GM19397 (cell line): ENCODE measurements at regions not wholly inside any gene's neighbourhood (a gene's known extent, or its start where the extent isn't known, plus 50 kb on each side); places are given as distances from the start of the nearest gene placed in this dataset.
"Not testable (repeated sequence)": the region's sequence is repeated elsewhere in the genome, so short reads cannot be mapped to it uniquely, and the experiment has no call there.

Experiments
- ATAC-seq: cut with Tn5 transposase; IDR thresholded peaks from one replicate; pipeline ENCODE4 v1.9.1; 2021; ENCODE audit warnings: mild to moderate bottlenecking, moderate library complexity; ENCODE audit not compliant: unreplicated experiment

DNA sequence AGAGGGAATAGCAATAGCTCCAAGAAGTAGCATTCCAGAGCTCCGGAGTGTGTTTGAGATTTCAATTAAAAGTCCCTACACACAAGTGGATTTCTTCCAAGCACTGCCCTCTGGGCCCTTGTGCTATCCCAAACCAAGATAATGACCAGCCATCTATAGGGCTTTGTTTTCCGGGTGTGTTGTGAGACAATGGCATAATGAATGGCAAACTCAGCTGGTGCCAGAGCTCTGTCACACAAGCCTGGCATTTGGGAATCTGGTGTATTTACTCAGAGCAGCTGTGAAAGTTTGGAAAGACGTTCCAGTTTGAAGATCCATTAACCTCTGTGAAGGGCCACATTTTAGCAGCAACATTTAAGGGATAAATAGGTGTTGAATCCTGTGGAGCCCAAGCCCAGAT, 61.2 kb upstream of the TMTC2 start:
- no peak for ATAC-seq

DNA sequence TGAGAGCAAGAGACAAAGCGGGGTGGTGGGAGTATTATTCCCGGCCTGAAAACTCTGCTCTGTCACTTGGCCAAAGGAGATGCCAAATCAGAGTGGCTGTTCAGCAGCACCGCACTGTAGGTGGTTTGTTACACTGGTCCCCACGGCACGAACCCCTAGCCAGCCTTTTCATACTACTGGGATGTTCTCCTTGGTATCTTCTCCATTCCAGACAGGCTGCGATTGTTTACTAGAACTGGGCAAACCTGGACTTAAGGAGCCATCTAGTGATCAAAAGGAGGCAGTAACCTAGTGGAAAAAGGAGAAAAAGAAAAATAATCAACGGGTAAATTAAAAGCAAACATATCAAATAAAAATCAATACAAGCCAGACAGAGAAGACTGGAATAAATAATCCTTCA, 58.9 kb upstream of the TMTC2 start:
- ATAC-seq: peak; percentile 57

DNA sequence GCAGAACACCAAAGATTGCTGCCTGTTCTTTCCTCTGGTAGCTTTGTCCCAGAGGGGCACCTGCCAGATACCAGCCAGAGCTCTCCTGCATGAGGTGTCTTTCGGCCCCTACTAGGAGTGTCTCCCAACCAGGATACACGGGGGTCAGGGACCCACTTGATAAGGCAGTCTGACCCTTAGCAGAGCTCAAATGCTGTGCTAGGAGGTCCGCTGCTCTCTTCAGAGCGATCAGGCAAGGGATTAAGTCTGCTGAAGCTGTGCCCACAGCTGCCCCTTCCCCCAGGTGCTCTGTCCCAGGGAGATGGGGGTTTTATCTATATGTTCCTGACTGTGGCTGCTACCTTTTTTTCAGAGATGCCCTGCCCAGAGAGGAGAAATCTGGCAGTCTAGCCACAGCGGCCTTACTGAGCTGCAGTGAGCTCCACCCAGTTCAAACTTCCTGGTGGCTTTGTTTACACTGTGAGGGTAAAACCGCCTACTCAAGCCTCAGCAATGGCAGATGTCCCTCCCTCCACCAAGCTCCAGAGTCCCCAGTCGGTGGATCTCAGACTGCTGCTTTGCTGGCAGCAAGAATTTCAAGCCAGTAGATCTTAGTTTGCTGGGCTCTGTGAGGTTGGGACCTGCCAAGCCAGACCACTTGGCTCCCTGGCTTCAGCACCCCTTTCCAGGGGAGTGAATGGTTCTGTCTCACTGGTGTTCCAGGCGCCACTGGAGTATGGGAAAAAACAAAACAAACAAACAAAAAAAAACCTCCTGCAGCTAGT, 52.0 kb upstream of the TMTC2 start:
- not testable (repeated sequence) for ATAC-seq

DNA sequence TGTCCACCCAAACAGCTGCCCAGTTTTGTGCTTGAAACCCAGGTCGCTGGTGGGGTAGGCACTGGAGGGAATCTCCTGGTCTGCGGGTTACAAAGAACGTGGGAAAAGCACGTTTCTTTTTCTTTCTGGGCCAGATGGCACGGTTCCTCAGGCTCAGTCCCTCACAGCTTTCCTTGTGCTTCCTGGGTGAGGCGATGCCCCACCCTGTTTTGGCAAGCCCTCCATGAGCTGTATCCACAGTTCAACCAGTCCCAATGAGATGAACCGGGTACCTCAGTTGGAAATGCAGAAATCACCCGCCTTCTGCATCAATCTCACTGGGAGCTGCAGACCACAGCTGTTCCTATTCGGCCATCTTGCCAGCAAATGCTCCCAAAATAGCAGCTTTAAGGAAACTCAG, 51.4 kb upstream of the TMTC2 start:
- no peak for ATAC-seq
